Endothelial cell (in vitro differentiated cells): ENCODE measurements at regions not wholly inside any gene's neighbourhood (a gene's known extent, or its start where the extent isn't known, plus 50 kb on each side); places are given as distances from the start of the nearest gene placed in this dataset.

ENCODE experiments used
- DNase-seq: peaks from one replicate; pipeline ENCODE4 v3.0.0; 2021; ENCODE audit warnings: low spot score
- H3K27ac Mint-ChIP-seq: one replicate; pipeline ENCODE4 v1.8.0; 2021; ENCODE audit warnings: mixed read lengths, inconsistent platforms; ENCODE audit not compliant: unreplicated experiment
- H3K27me3 Mint-ChIP-seq: one replicate; pipeline ENCODE4 v1.8.0; 2021; ENCODE audit warnings: mild to moderate bottlenecking, moderate library complexity, mixed read lengths, inconsistent platforms; ENCODE audit not compliant: unreplicated experiment
- H3K36me3 Mint-ChIP-seq: one replicate; pipeline ENCODE4 v1.8.0; 2021; ENCODE audit warnings: mild to moderate bottlenecking, low read depth, mixed read lengths, inconsistent platforms; ENCODE audit not compliant: unreplicated experiment
- H3K4me1 Mint-ChIP-seq: one replicate; pipeline ENCODE4 v1.8.0; 2021; ENCODE audit warnings: mild to moderate bottlenecking, mixed read lengths, inconsistent platforms; ENCODE audit not compliant: unreplicated experiment
- H3K4me3 Mint-ChIP-seq: one replicate; pipeline ENCODE4 v1.8.0; 2021; ENCODE audit warnings: mild to moderate bottlenecking, mixed read lengths, inconsistent platforms; ENCODE audit not compliant: unreplicated experiment
- H3K9me3 Mint-ChIP-seq: one replicate; pipeline ENCODE4 v1.8.0; 2021; ENCODE audit warnings: mixed read lengths, inconsistent platforms; ENCODE audit not compliant: unreplicated experiment
- TF ChIP-seq, protein P1 (sequence below): fragments of 200-600 bp; sonication (generic); IDR thresholded peaks from one replicate; pipeline ENCODE4 v1.5.0; 2021; ENCODE audit warnings: antibody characterized with exemption; ENCODE audit not compliant: unreplicated experiment

DNA sequence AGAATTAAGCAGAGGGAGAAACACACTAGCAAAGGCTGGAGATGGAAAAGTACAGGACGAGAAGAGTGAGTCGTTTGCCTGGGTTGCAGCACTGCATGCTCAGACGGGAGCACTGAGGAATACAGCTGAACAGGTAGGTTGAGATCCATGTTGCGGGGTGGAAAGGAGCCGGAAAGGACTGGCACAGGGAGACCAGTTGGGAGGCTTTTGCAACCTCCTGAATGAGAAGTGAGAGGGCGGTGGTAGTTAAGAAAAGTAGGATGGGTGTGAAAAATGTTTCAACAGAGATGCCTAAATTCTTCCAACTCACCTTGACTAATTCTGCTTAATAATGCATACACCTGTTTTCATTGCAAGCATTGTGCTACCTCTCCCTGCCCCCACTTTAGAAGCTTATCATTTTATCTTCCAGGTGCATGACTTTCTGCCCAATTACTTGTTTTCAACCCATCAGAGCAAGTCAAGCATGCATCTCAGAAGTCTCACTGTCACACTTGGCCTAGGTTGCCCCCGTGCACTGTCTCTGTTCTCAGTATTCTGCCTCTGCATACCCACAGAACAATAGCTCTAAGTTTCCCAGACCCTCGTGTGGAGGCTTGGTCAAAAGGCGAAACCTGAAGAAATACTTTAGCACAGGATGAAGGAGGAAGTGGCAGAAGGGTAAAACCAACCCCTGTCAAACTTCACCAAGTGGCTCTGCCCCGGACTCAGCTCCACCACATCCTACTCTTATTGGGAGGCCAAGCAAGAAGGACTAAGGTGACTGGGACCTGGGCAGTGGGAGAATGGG lies 199.3 kb upstream of the BCL6 start:
- H3K27ac Mint-ChIP-seq, result no peak overlapping the region
- H3K27me3 Mint-ChIP-seq, result no peaks in the 10 kb centered on the region
- H3K4me3 Mint-ChIP-seq, result no peak overlapping the region
- TF ChIP-seq, protein P1, sequence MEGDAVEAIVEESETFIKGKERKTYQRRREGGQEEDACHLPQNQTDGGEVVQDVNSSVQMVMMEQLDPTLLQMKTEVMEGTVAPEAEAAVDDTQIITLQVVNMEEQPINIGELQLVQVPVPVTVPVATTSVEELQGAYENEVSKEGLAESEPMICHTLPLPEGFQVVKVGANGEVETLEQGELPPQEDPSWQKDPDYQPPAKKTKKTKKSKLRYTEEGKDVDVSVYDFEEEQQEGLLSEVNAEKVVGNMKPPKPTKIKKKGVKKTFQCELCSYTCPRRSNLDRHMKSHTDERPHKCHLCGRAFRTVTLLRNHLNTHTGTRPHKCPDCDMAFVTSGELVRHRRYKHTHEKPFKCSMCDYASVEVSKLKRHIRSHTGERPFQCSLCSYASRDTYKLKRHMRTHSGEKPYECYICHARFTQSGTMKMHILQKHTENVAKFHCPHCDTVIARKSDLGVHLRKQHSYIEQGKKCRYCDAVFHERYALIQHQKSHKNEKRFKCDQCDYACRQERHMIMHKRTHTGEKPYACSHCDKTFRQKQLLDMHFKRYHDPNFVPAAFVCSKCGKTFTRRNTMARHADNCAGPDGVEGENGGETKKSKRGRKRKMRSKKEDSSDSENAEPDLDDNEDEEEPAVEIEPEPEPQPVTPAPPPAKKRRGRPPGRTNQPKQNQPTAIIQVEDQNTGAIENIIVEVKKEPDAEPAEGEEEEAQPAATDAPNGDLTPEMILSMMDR, result no peak
- peaks cover 16% of the 10 kb centered on the region for H3K4me1 Mint-ChIP-seq
- H3K9me3 Mint-ChIP-seq, result no peaks in the 10 kb centered on the region
- DNase-seq, result no peak
- H3K36me3 Mint-ChIP-seq, result no peaks in the 10 kb centered on the region

DNA sequence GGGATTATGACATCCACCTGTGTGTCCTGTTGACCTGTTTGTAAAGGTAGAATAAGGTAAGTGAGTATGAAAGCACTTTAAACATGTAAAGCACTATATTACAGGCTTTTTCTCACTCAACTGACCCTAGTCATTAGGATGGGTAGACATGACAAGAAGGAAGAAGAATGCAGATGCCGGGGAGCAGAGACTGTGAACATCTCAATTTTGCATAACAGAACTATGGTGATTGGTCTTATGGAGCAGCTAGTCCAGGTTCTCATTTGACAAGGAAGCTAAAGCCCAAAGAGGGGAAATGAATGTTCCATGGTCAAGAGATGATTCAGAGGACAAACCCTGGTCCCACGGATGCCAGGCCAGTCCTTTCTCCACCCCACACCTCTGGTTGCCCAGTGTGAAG lies 200.1 kb upstream of the BCL6 start:
- H3K4me1 Mint-ChIP-seq, result peaks cover 16% of the 10 kb centered on the region
- TF ChIP-seq, protein P1, result no peak
- no peak overlapping the region for H3K27ac Mint-ChIP-seq
- no peaks in the 10 kb centered on the region for H3K36me3 Mint-ChIP-seq
- H3K4me3 Mint-ChIP-seq, result no peak overlapping the region
- H3K27me3 Mint-ChIP-seq, result no peaks in the 10 kb centered on the region
- H3K9me3 Mint-ChIP-seq, result no peaks in the 10 kb centered on the region
- no peak for DNase-seq

DNA sequence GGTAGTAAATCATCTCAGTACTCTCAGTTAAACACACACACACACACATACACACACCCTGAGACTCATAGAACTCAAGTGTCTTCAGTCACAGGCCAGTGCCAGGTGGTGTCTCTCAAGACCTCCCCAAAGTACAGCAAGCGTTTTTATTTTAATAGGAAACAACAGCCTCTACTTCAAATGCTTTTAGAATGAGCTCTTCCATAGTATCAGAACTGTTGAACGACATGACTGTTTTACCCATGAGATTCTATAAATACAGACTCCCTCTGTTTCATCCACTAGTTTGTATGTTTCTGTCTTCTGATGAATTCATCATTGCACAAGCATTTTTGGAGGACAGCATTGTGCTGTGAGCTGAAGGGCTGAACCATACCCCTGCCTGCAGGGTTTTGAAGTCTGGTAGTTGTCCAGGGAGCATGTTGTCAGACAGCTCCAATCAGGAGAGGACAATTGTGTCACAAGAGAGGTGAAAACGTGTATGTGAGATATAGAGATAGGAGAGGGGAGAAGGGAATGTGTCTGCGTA lies 201.0 kb upstream of the BCL6 start:
- TF ChIP-seq, protein P1, result no peak
- peaks cover 16% of the 10 kb centered on the region for H3K4me1 Mint-ChIP-seq
- DNase-seq, result no peak
- H3K27me3 Mint-ChIP-seq, result no peaks in the 10 kb centered on the region
- H3K9me3 Mint-ChIP-seq, result no peaks in the 10 kb centered on the region
- H3K27ac Mint-ChIP-seq, result no peak overlapping the region
- H3K4me3 Mint-ChIP-seq, result no peak overlapping the region
- H3K36me3 Mint-ChIP-seq, result no peaks in the 10 kb centered on the region

DNA sequence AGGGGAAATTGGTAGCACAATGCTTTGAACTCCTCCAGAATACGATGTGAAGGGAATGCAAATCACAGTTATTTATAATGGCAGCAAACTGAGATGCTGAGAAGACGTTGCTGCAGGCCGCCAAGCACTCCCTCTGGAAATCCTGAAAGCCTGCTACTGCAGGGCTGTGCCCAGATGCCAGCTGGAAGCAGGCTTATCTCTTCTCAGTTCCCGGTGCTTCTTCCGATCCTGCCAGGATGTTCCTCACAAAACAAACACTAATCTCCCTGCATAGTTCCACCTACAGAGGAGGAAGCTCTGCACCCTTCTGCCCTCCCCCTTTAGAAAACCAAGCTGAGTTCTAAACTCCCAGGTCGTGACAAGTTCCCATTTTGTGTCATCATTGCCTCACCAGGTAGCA lies 201.7 kb upstream of the BCL6 start:
- DNase-seq, result peak; percentile 4
- Mint-ChIP-seq H3K4me3 (no peak overlapping the region), H3K4me1 (peaks cover 23% of the 10 kb centered on the region), H3K27ac (no peak overlapping the region), H3K9me3 (no peaks in the 10 kb centered on the region), H3K36me3 (no peaks in the 10 kb centered on the region), H3K27me3 (no peaks in the 10 kb centered on the region)
- TF ChIP-seq, protein P1, result no peak

DNA sequence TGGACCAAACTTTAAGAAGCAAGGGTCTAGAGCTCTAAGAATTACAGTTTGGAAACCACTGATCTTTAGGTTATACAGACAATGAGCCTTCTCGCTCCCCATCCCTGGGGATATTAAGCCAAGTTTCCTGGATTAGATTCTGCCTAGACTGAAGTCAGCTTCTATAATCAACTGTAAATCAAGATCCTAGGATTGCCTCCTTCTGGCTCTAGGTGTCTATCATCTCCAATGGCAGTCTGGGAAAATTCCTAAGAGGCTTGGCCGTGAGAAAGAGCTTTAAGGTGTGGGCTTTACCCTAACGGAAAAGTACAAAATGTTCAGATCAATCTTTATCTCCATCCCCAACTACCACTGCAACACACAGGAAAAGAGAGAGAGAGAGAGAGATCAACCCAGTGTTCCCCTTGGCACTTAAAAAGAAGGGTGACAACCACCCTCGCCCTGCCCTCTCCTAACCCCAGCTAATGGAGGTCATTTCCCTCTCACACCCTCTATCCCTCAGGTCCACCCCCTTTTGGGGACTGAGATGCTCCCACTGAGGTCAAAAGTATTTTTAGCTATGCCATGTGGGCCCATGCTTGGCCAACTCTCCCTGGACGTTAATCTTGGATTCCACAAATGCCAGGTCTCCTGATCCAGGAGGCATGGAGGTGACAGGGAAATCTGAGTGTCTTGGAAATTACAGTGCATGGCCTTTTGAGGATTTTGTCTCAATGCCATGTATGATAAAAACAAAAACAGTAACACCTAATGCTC lies 202.8 kb upstream of the BCL6 start:
- TF ChIP-seq, protein P1, result no peak
- Mint-ChIP-seq H3K36me3 (no peaks in the 10 kb centered on the region), H3K4me1 (peaks cover 25% of the 10 kb centered on the region), H3K9me3 (no peaks in the 10 kb centered on the region), H3K27ac (no peak overlapping the region), H3K4me3 (no peak overlapping the region), H3K27me3 (no peaks in the 10 kb centered on the region)
- DNase-seq, result no peak
